GM12878 (cell line): ENCODE measurements at regions not wholly inside any gene's neighbourhood (a gene's known extent, or its start where the extent isn't known, plus 50 kb on each side); places are given as distances from the start of the nearest gene placed in this dataset.

Source experiments
- ATAC-seq: fragments of 200-7000 bp; cut with Tn5 transposase; 3 replicates; pipeline ENCODE4 v1.9.1; 2020; ENCODE audit warnings: mild to moderate bottlenecking, moderate library complexity
- BruUV-seq: library from RNA; stranded (reverse); fragments of 400-500 nt; replicated peaks from 2 replicates; lab custom pipeline; 2021; lab: Mats Ljungman, UMichigan
- CTCF ChIA-PET: fragments of 300-600 bp; sonication (Branson Sonifier 250); formaldehyde crosslinking; extraction: SDS; loops from one replicate; lab custom pipeline; 2021; ENCODE audit warnings: inconsistent platforms; lab: Yijun Ruan, JAX
- POLR2A ChIA-PET: fragments of 350-600 bp; formaldehyde crosslinking; extraction: SDS; loops from one replicate; lab custom pipeline; 2021; ENCODE audit warnings: inconsistent platforms; lab: Charles Lee
- RAD21 ChIA-PET: fragments of 300-600 bp; sonication (Branson Sonifier 250); formaldehyde crosslinking; loops from one replicate; lab custom pipeline; 2023; ENCODE audit warnings: antibody characterized with exemption; ENCODE audit not compliant: unreplicated experiment; lab: Charles Lee
- SMC1A ChIA-PET: fragments of 300-600 bp; sonication (Branson Sonifier 250); formaldehyde crosslinking; loops from one replicate; lab custom pipeline; 2023; ENCODE audit not compliant: unreplicated experiment, uncharacterized antibody; lab: Charles Lee
- DNase-seq: peaks from one replicate; pipeline ENCODE4 v3.0.0-alpha.2; 2011; ENCODE audit warnings: low read depth, low spot score
- FAIRE-seq: peaks from 3 replicates; lab custom pipeline; 2011; peaks lifted over from hg19 to GRCh38; lab: Jason Lieb, UNC
- H2AFZ ChIP-seq: 2 replicates; pipeline ENCODE4 v1.6.0; 2011; ENCODE audit warnings: low read depth, low read length, control low read depth; ENCODE audit not compliant: control insufficient read depth
- H3K27ac ChIP-seq: 2 replicates; pipeline ENCODE4 v1.5.1; 2011; ENCODE audit warnings: control low read depth; ENCODE audit not compliant: control insufficient read depth, insufficient read depth
- H3K27me3 ChIP-seq, 2 experiments: replicated peaks in 1 of 2; 2 replicates each; pipeline versions ENCODE4 v1.6.0 to v1.6.1; 2011; ENCODE audit warnings: low read length in 1 of 2; ENCODE audit not compliant: control insufficient read depth in 2 of 2, insufficient read depth in 2 of 2
- H3K36me3 ChIP-seq, 2 experiments: 2 replicates each; pipeline ENCODE4 v1.5.1; 2011; ENCODE audit warnings: low read length in 1 of 2; ENCODE audit not compliant: control insufficient read depth in 2 of 2, insufficient read depth in 2 of 2
- H3K4me1 ChIP-seq: 2 replicates; pipeline ENCODE4 v1.6.1; 2011; ENCODE audit warnings: mild to moderate bottlenecking, low read length, moderate library complexity, mixed read lengths; ENCODE audit not compliant: control insufficient read depth, insufficient read depth
- H3K4me2 ChIP-seq: 2 replicates; pipeline ENCODE4 v1.6.0; 2011; ENCODE audit warnings: control low read depth; ENCODE audit not compliant: control insufficient read depth, insufficient read depth
- H3K4me3 ChIP-seq: fragments of 200-600 bp; sonication (generic); 2 replicates; pipeline ENCODE4 v1.5.1; 2016
- H3K79me2 ChIP-seq: 2 replicates; pipeline ENCODE4 v1.6.0; 2011; ENCODE audit warnings: low read length; ENCODE audit not compliant: control insufficient read depth, insufficient read depth
- H3K9ac ChIP-seq: 2 replicates; pipeline ENCODE4 v1.8.0; 2011; ENCODE audit warnings: low read length, control low read depth, mixed read lengths; ENCODE audit not compliant: control insufficient read depth, insufficient read depth
- H3K9me3 ChIP-seq: replicated peaks from 3 replicates; pipeline ENCODE4 v1.5.1; 2011; ENCODE audit warnings: mild to moderate bottlenecking, low read length; ENCODE audit not compliant: control insufficient read depth, insufficient read depth
- H4K20me1 ChIP-seq: 2 replicates; pipeline ENCODE4 v1.6.0; 2011; ENCODE audit not compliant: control insufficient read depth, insufficient read depth
- ASH2L ChIP-seq: fragments of 300-600, 200-600 bp; sonication (generic); IDR thresholded peaks from 2 replicates; pipeline ENCODE4 v1.6.1; 2017; ENCODE audit warnings: low read depth, mild to moderate bottlenecking, borderline replicate concordance
- ATF3 ChIP-seq: IDR thresholded peaks from 2 replicates; pipeline ENCODE4 v1.6.1; 2011; ENCODE audit warnings: low read depth, mild to moderate bottlenecking, low read length, moderate library complexity, borderline replicate concordance; ENCODE audit errors: extremely low read depth
- ATF7 ChIP-seq: fragments of 450-650 bp; IDR thresholded peaks from 2 replicates; pipeline ENCODE4 v1.6.1; 2016; ENCODE audit warnings: low read depth, mild to moderate bottlenecking
- BCLAF1 ChIP-seq: fragments of 450-650 bp; IDR thresholded peaks from 2 replicates; pipeline ENCODE4 v1.6.1; 2017; ENCODE audit warnings: antibody characterized with exemption, mild to moderate bottlenecking, moderate library complexity
- CBFB ChIP-seq: IDR thresholded peaks from 2 replicates; pipeline ENCODE4 v1.6.1; 2016; ENCODE audit warnings: antibody characterized with exemption, low read depth
- KAT2A ChIP-seq: conservative IDR thresholded peaks from 2 replicates; pipeline ENCODE4 v1.6.1; 2011; ENCODE audit warnings: low read depth, low read length; ENCODE audit not compliant: control insufficient read depth
- MEF2A ChIP-seq: IDR thresholded peaks from 2 replicates; pipeline ENCODE4 v1.6.1; 2011; ENCODE audit warnings: low read depth, mild to moderate bottlenecking, low read length, moderate library complexity; ENCODE audit not compliant: insufficient read depth
- SIN3A ChIP-seq: IDR thresholded peaks from 2 replicates; pipeline ENCODE4 v1.6.1; 2012; ENCODE audit warnings: low read depth, low read length, improper control_type of control experiment
- SUPT20H ChIP-seq: IDR thresholded peaks from 2 replicates; pipeline ENCODE4 v1.6.1; 2011; ENCODE audit warnings: low read depth, mild to moderate bottlenecking, low read length, moderate library complexity, borderline replicate concordance; ENCODE audit not compliant: control insufficient read depth
- TCF3 ChIP-seq: IDR thresholded peaks from 2 replicates; pipeline ENCODE4 v1.6.1; 2012; ENCODE audit warnings: low read depth, mild to moderate bottlenecking, low read length, borderline replicate concordance; ENCODE audit not compliant: insufficient read depth
- ZBED1 ChIP-seq: IDR thresholded peaks from 2 replicates; pipeline ENCODE4 v1.6.1; 2016; ENCODE audit warnings: borderline replicate concordance
- ZBTB40 ChIP-seq: fragments of 450-650 bp; IDR thresholded peaks from 2 replicates; pipeline ENCODE4 v1.6.1; 2016; ENCODE audit warnings: mild to moderate bottlenecking, moderate library complexity, borderline replicate concordance
- WGBS: methylation state at CpG from one replicate; pipeline ENCODE4 v1.1.6; 2016; ENCODE audit warnings: low lambda C conversion rate; ENCODE audit not compliant: insufficient replicate concordance, insufficient coverage; ENCODE audit errors: missing lambda C conversion rate; 5-methylcytosine and 5-hydroxymethylcytosine counted together
- in situ Hi-C: fragments of 300-500 bp; cut with MboI; formaldehyde crosslinking; loops from 9 replicates; pipeline ENCODE4 v1.14.3; 2018; ENCODE audit warnings: mixed read lengths
- intact Hi-C: fragments of 100-400 bp; cut with micrococcal nuclease; formaldehyde crosslinking; loops from one replicate; pipeline ENCODE4 v1.14.2; 2022; ENCODE audit not compliant: unreplicated experiment
- TF ChIP-seq, protein P1 (sequence below): IDR thresholded peaks from 2 replicates; pipeline ENCODE4 v1.6.1; 2012; ENCODE audit warnings: mild to moderate bottlenecking, low read depth, low read length

DNA sequence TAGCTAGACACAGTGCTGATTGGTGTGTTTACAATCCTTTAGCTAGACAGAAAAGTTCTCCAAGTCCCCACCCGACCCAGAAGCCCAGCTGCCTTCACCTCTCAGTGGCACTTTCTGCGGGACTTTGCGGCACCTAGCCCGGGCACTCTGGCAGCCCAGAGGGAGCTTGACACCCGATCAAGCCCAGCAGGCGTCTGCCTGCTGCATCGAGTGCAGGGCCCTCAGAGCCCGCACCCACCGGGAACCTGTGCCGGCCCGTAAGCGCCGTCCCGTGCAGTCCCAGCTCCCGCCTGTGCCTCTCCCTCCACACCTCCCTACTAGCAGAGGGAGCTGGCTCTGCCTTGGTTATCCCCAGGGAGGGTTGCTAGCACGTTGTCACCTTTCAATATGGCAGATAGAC, 631.0 kb upstream of the STXBP6 start:
- CTCF ChIA-PET = no interaction called here
- ATAC-seq = no peak
- no peaks in the 10 kb centered on the region; the same call in 2 of the 3 replicates for H3K9me3 ChIP-seq

More for the DNA sequence above, 631.0 kb upstream of the STXBP6 start:
- Histone ChIP-seq H3K27ac (no peak overlapping the region), H3K4me3 (no peak overlapping the region), H3K4me1 (no peaks in the 10 kb centered on the region), H3K4me2 (no peak overlapping the region), H4K20me1 (no peaks in the 10 kb centered on the region), H3K9ac (no peak overlapping the region), H3K79me2 (no peaks in the 10 kb centered on the region), H3K27me3 (no peaks in the 10 kb centered on the region), H2AFZ (no peak overlapping the region), H3K36me3 (no peaks in the 10 kb centered on the region)
- DNase-seq (no peak), FAIRE-seq (no peak)
- intact Hi-C loops = no loop called here
- TF ChIP-seq ATF3 = no peak
- no peak for TF ChIP-seq CBFB
- no peak for TF ChIP-seq ZBED1
- TF ChIP-seq TCF3 = no peak
- TF ChIP-seq BCLAF1 = no peak
- no peak for TF ChIP-seq MEF2A
- TF ChIP-seq SUPT20H = no peak
- TF ChIP-seq KAT2A = no peak
- TF ChIP-seq, protein P1, sequence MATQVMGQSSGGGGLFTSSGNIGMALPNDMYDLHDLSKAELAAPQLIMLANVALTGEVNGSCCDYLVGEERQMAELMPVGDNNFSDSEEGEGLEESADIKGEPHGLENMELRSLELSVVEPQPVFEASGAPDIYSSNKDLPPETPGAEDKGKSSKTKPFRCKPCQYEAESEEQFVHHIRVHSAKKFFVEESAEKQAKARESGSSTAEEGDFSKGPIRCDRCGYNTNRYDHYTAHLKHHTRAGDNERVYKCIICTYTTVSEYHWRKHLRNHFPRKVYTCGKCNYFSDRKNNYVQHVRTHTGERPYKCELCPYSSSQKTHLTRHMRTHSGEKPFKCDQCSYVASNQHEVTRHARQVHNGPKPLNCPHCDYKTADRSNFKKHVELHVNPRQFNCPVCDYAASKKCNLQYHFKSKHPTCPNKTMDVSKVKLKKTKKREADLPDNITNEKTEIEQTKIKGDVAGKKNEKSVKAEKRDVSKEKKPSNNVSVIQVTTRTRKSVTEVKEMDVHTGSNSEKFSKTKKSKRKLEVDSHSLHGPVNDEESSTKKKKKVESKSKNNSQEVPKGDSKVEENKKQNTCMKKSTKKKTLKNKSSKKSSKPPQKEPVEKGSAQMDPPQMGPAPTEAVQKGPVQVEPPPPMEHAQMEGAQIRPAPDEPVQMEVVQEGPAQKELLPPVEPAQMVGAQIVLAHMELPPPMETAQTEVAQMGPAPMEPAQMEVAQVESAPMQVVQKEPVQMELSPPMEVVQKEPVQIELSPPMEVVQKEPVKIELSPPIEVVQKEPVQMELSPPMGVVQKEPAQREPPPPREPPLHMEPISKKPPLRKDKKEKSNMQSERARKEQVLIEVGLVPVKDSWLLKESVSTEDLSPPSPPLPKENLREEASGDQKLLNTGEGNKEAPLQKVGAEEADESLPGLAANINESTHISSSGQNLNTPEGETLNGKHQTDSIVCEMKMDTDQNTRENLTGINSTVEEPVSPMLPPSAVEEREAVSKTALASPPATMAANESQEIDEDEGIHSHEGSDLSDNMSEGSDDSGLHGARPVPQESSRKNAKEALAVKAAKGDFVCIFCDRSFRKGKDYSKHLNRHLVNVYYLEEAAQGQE = no peak
- no peak for TF ChIP-seq ATF7
- no peak for TF ChIP-seq ASH2L
- no peak for TF ChIP-seq ZBTB40
- TF ChIP-seq SIN3A = no peak
- ChIA-PET RAD21 (no interaction called here), SMC1A (no interaction called here), POLR2A (no interaction called here)
- in situ Hi-C loops = no loop called here
- BruUV-seq = no TSS peak
- 54% methylated on average over 16 of the region's 16 CpGs for whole genome bisulfite sequencing
